IPS-18c (cell line): ENCODE measurements at regions not wholly inside any gene's neighbourhood (a gene's known extent, or its start where the extent isn't known, plus 50 kb on each side); places are given as distances from the start of the nearest gene placed in this dataset.

Experiments used
- H3K4me3 ChIP-seq: 2 replicates; pipeline ENCODE4 v1.7.0; 2013; ENCODE audit warnings: low read depth, mild to moderate bottlenecking, low read length, moderate library complexity; ENCODE audit not compliant: insufficient read depth
- H3K9me3 ChIP-seq: one replicate; pipeline ENCODE4 v1.6.1; 2013; ENCODE audit warnings: mild to moderate bottlenecking, low read length, moderate library complexity; ENCODE audit not compliant: control insufficient read depth, insufficient read depth

- Histone ChIP-seq H3K9me3 (no peaks in the 10 kb centered on the region), H3K4me3 (no peak overlapping the region)
Observed at GRCh38 chr17:53186001-53186400, 636.7 kb upstream of the KIF2B start.

DNA sequence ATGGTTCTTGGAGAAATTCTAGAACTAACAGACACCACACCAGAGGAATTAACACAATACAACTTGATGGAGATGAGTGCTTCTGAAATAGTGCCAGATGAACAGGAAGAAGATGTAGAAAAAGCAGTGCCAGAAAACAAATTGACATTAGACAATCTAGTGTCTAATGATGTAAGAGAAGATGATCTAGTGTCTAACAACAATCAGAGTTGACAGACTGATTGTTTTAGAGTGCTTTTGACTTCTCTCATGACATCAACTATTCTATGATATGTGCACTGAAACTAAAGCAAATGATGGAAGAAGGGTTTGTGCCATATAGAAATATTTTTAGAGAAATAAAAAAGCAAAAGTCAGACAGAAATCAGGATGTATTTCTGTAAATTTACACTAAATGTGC is 646.1 kb upstream of the KIF2B start:
- no peak overlapping the region for H3K4me3 ChIP-seq
- no peaks in the 10 kb centered on the region for H3K9me3 ChIP-seq

DNA sequence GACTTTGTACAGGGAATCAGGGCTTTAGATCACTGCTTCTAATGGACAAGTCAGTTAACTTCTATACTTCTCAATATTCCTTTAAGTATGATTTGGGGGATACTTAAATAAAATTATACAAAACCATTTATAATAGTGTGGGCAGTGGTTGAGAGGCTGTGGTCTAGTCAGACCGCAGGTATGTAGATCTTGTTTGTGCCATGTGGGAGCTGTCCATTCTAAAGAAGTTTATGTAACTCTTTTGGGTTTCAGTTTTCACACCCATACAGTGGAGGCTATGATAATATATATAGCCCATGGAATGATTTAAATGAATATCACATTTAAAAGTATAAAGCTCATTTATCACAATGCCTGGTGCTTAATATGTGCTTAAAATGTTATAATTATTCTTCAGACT is 654.3 kb upstream of the KIF2B start:
- H3K9me3 ChIP-seq, result no peaks in the 10 kb centered on the region
- H3K4me3 ChIP-seq, result no peak overlapping the region

DNA sequence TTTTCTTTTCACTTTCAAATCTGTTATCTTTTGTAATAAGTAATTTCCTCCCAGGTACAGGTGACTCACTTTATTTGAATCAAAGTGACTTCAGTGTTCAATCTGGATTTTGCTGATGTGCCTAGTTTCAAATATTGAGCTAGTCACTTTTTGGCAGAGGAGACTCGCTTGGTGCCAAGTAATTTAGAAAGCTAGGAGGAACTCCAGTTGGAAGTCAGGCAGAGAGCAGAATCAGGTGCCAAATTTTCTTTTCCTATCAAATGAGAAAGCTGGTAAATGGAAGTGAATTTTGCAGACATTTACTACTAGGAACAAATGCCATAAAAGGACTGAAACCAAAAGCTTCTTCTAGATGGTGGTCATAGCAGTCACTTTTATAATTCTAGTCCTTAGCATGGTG is 656.0 kb upstream of the KIF2B start:
- no peaks in the 10 kb centered on the region for H3K9me3 ChIP-seq
- H3K4me3 ChIP-seq, result no peak overlapping the region

DNA sequence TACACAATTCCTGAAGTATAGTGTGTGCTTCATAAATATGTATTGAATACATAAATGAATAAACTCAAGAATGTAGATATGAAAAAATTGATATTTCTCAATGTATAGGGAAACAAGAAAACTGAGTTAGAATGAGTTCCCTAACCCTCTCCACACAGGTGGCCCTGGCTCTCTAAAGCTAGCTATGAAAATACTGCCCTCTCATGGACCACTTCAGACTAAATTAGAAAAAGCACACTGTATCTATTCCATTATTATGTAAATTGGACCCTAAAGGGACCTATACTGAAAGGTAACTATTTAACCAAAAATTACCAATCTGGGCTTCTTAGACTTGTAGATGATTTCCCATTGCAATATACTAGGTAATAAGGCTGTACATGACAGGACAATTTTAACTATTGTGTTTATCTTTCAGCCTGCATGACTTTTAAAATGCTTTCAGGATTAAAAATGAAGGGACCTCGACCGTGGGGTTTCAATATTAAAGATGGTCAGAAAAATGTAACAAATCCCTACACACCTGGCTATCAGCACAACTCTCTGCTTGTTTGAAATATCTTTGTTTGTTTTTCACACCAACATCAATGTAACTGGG is 672.5 kb upstream of the KIF2B start:
- no peaks in the 10 kb centered on the region for H3K9me3 ChIP-seq
- H3K4me3 ChIP-seq, result no peak overlapping the region

- Histone ChIP-seq H3K9me3 (no peaks in the 10 kb centered on the region), H3K4me3 (no peak overlapping the region)
Observed at GRCh38 chr17:53149316-53149715, 673.4 kb upstream of the KIF2B start.

DNA sequence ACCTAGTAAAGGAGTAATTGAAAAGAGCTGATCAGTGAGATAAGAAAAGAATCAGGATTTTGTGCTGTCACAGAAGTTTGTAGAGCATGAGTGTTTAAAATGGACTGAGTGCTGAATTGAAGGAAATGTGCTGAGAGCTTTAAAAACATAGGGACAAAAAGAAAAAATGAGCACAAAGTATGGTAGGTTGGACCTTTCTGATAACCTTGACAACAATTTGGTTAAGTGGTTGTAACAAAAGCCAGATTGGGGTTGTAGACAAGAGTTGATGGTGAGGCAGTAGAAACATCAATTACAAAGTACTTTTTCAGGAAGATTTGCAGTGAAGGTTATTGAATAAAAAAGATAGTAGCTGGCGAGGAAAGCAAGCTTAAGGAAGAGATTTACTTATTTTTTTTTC is 674.7 kb upstream of the KIF2B start:
- no peaks in the 10 kb centered on the region for H3K9me3 ChIP-seq
- no peak overlapping the region for H3K4me3 ChIP-seq

DNA sequence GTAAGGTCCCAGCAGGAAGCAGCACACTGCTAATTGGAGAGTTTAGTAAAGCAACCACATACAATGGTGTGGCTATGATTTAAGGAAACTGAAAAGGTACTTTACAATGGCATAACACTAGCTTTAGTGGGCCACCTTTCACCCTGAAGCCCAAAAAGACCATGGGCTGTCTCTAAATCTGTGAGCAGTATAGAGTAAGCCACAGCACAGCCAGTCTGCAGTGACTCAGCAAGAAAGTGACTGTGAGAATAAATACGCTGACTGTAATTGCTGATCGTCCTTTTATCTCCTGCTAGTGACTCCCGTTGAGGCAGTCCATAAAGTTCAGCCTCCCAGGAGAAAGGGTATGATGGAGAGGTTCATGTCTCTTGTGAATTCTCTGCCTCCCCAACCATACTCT is 679.8 kb upstream of the KIF2B start:
- Histone ChIP-seq H3K4me3 (no peak overlapping the region), H3K9me3 (no peaks in the 10 kb centered on the region)

DNA sequence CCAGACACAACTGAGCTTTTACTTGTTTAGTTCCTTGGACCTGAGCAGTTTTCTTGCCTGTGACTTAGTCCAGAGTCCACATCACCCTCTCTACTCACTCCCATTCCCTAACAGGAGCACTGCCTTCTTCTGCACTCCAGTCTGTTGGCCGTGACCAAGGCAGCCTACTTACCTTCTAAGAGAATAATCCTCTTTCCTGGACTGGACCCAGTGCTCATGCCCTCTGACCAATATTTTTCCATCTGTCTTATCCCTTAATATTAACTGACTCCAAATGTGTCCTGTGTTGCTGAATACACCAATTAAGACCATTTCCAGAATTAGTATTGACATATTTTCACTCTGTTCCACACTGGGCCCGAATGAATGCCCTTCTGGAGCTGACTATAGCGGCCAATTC is 681.0 kb upstream of the KIF2B start:
- H3K4me3 ChIP-seq, result no peak overlapping the region
- H3K9me3 ChIP-seq, result no peaks in the 10 kb centered on the region

DNA sequence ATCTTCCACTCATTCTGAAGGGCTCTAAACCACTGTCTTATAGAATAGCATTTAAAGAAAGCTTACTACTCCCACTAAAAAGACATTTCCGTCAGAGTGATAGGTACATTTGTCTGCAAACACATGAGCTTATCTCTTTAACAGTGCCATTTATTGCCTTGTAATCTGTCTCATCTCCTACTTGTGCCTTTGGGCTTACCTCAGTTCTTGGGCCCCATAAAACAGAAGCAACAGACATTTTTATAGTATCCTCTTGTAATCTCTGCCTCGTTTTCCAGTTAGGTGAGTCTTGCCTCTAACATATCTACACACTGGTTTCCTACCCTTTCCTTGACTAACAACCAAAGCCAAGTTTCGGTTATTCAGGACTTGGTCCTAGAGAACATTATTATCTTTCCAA is 681.4 kb upstream of the KIF2B start:
- Histone ChIP-seq H3K9me3 (no peaks in the 10 kb centered on the region), H3K4me3 (no peak overlapping the region)

DNA sequence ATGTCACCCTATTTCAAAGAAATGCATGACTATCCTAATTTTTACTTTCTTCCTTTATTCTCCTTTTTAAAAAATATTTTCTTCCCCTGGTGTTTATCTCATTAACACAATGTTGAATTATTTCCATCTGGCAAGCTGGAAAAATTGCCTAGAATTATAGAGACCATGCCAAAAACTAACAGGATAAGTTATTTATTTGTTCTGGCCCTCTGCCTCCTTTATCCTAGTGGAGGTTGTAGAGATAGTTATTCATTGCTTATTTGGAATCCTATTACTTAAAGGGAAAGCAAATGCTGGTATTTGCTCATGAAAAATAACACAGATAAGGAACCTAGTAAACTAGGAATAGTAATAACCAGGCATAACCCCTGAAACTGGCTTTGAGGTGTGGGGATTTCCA is 684.9 kb upstream of the KIF2B start:
- Histone ChIP-seq H3K4me3 (no peak overlapping the region), H3K9me3 (no peaks in the 10 kb centered on the region)

DNA sequence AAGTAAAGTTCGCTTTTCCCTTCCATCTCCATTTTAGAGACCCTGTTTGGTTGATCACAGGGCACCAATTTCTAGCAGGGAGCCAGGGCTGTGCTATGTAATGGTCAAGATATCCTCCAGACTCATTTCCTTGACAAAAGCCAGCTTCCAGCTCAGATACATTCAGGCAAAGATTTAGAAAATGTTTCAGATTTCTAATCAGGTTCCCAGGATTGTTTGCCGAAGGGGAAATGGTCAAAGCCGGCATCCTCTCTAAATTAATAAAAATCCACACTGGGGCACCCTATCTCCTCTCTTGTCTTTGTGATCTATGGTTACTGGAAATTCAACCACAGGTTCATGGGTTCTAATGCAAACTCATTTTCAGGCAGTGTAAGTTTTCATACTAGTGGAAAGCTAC is 686.8 kb upstream of the KIF2B start:
- no peak overlapping the region for H3K4me3 ChIP-seq
- no peaks in the 10 kb centered on the region for H3K9me3 ChIP-seq

- Histone ChIP-seq H3K9me3 (no peaks in the 10 kb centered on the region), H3K4me3 (no peak overlapping the region)
Observed at GRCh38 chr17:53134548-53134947, 688.2 kb upstream of the KIF2B start.

DNA sequence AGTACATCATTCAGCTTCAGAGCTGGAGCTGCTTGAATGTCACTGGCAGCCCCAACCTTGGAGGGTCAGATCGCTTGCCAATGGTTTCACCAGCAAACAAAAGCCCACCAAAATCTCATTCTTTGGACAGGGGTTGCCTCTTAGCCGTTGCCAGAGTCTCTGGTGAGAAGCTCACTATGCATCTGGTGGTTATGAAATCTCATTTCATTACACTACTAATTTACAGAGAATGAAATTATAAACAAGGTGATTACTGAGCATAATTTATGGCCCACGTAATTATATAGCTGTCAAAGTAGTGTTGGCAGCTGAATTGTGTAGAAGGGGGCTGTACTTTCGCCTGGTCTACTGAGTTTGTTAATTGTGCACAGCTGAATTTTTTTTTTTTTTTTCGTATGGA is 688.9 kb upstream of the KIF2B start:
- Histone ChIP-seq H3K4me3 (no peak overlapping the region), H3K9me3 (no peaks in the 10 kb centered on the region)

- no peaks in the 10 kb centered on the region for H3K9me3 ChIP-seq
Observed at GRCh38 chr17:53129863-53130262, 692.9 kb upstream of the KIF2B start.

DNA sequence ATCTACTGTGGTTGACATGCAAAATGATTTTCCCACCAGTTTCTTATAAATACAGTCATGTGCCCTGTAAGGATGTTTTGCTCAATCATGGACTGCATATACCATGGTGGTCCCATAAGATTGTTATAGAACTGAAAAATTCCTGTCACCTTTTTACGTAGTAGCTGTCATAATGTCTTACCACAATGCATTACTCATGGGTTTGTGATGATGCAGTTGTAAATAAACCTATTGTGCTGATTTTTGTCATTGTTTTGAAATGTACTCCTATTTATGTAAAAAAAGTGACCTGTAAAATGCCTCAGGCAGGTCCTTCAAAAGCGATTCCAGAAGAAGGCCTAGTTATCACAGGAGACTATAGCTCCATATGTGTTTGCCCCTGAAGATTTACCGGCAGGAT is 695.4 kb upstream of the KIF2B start:
- Histone ChIP-seq H3K4me3 (no peak overlapping the region), H3K9me3 (no peaks in the 10 kb centered on the region)

More at GRCh38 chr17:53129863-53130262, 692.9 kb upstream of the KIF2B start:
- H3K4me3 ChIP-seq, result no peak overlapping the region

- Histone ChIP-seq H3K4me3 (no peak overlapping the region), H3K9me3 (no peaks in the 10 kb centered on the region)
Observed at GRCh38 chr17:53122966-53123365, 699.8 kb upstream of the KIF2B start.

DNA sequence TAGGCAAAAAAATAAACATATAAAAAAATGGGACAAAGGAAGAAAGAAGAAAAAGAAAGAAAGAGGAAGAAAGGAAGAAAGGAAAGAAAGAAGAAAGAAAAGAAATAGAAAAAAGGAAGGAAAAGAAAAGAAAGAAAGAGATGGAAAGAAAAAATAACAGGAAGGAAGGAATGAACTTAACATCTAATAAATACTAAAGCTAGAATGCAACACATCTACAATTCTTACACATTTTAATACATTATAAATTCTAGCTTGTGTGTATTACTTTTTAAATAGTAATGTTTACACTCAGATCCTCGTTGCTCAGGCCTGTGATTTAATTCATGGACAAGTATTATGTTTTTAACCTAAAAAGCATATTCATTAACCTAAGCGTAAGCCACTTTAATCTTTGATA is 703.0 kb upstream of the KIF2B start:
- H3K4me3 ChIP-seq, result no peak overlapping the region
- H3K9me3 ChIP-seq, result no peaks in the 10 kb centered on the region

DNA sequence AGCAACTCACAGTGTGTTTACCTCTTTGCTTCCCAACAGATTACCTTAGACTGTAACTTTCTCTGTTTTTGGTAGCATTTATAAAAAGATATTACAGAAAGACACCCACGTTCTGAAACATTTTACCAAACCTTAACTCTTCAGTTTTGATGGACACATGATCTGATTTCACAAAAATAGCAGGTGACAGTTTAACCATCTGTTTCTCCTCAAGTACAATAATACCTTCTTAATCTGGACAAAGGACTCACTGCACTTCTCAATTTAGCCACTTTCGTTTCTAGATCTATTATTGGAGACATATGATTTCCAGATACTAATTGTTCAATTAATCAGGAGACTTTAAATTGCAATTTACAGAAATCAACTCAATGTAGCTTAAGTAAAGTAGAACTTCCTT is 703.8 kb upstream of the KIF2B start:
- no peak overlapping the region for H3K4me3 ChIP-seq
- H3K9me3 ChIP-seq, result no peaks in the 10 kb centered on the region
